HG03342 (cell line): ENCODE measurements at regions not wholly inside any gene's neighbourhood (a gene's known extent, or its start where the extent isn't known, plus 50 kb on each side); places are given as distances from the start of the nearest gene placed in this dataset.
"Not testable (repeated sequence)": the region's sequence is repeated elsewhere in the genome, so short reads cannot be mapped to it uniquely, and the experiment has no call there.

Source experiments
- ATAC-seq: cut with Tn5 transposase; IDR thresholded peaks from one replicate; pipeline ENCODE4 v1.9.1; 2021; ENCODE audit warnings: mild to moderate bottlenecking, moderate library complexity; ENCODE audit not compliant: unreplicated experiment

- ATAC-seq: no peak
These were observed 241.6 kb downstream of the CALCRL start for GRCh38 chr2:187206471-187206870.

DNA sequence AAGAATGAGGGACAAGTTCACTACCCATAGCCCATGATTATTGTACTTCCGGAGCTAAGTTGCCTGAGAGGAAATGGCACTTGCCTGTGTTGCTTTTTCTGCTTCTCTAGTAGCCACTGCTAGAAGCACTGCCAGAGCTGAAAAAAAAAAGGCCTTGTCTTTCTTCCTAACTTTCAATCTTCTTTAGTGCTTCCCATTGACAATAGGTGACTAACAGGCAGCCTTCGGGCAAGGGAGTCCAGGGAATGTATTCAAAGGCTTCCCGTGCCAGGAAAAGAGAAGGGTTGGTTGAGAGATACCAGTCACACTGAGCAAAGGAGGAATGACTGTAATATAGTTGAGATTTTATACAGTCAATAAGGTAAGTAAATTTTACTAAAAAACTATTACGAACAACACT lies 242.0 kb downstream of the CALCRL start:
- ATAC-seq: no peak

DNA sequence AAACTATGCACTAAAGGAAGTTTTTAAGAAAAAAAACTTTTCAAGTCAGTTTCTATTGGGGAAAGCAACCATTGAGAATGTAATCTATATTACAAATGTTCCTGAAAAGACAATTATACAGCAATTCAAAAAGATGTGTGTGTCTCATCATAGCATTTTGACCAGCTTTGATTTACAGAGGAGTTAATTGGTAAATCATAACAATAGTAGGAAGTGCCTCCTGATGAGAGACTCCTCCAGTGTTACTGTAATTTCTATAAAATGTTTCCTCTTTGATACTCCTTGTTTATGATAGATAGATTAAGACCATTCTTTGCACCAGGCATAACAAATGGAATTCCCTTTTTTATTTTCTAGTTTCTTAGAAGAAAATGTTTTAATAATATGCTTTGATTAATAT lies 249.9 kb downstream of the CALCRL start:
- no peak for ATAC-seq

DNA sequence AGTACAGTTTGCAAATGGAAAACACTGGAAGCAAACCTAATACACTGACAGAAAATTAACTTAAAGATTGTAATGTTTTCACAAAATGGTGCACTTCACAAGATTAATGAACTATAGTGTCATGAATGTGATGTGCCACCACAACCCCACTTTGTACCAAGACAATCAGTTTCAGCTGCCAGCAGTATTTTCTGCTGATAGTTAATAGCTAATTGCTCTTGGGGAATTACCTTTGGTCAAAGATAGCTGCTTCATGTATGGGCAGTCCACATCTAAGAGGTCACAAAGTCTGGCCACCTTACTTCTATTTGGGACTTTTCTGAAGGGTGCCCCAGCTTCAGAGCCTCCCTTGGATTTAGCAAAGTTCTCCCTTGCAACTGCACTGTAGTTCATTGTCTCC lies 254.0 kb downstream of the CALCRL start:
- no peak for ATAC-seq

DNA sequence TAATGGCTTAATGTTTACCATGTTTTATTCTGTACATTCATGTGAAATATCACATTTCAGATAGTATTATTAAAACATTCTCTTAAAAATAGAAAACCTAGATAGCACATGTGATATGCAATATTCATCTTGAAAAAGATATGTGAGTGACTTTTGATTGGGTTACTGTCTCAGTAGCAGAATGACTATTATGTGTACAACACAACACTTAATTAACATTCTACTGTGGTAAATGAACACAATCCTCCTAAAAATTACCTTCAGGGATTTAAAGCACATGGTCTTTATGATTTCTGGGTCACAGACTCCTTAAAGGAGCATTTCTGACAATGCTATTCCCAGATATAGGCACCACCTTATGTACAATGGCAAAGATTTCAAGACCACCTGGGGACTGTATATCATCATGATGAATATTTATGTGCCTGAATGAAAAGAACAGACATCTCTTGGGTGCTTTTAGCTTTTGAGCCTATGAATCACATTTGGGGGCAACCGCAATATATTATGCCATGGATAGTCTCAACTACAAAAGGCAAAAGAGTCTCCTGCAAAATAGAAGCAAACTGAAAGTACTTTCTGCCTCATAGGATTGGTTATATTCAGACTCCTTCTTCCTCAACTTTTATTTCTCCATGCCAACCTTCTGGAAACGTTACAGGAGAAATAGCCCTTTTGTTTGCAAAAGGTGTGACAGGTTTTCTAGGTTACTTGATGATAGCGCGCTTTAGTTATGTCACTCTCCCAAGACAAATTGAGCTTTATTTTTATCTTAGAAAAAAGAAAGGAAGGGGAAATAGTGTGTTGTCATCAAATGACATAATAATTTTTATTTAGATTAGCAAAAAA lies 259.0 kb downstream of the CALCRL start:
- no peak for ATAC-seq

- no peak for ATAC-seq
These were observed 260.5 kb downstream of the CALCRL start for GRCh38 chr2:187187519-187187918.

GRCh38 chr2:187180529-187180928 lies 267.5 kb downstream of the CALCRL start:
- ATAC-seq: no peak

DNA sequence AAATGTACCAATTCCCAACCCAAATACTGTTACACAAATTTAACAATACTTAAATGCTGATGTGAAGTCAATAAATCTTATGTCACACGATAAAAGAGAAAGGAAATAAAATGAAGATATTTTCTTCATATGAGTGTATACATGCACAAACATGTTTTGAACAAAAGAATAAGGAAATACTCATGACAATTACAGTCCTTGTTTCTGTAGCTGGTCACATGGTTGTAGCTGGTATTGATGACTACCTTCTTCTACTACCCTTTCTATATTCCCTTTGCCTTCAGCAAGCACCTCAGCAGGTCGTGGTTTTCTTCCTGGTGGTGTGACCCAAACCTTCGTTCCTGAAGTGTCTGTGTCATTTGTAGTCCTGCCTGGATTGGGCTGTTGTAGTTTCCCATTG lies 269.2 kb downstream of the CALCRL start:
- ATAC-seq: not testable (repeated sequence)

- ATAC-seq: no peak
These were observed 270.8 kb downstream of the CALCRL start for GRCh38 chr2:187177253-187177652.

DNA sequence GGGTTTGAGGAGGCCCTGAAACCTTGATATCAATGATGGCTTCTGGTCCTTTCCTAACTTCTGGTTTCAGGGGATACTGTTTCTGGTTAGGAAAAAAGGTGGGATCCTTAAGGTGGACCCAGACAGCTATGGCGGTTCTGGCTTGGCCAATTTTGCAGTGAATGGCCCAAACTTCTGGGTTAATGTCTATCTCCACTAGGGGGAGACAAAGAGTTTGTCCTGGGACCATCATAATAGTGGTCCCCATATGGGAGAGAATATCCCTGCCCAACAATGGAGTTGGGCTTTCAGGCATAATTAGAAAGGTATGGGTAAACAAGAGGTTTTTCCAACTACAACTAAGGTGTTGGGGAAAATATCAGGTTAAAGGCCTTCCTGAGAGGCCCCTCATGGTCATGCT lies 273.5 kb downstream of the CALCRL start:
- ATAC-seq: no peak

DNA sequence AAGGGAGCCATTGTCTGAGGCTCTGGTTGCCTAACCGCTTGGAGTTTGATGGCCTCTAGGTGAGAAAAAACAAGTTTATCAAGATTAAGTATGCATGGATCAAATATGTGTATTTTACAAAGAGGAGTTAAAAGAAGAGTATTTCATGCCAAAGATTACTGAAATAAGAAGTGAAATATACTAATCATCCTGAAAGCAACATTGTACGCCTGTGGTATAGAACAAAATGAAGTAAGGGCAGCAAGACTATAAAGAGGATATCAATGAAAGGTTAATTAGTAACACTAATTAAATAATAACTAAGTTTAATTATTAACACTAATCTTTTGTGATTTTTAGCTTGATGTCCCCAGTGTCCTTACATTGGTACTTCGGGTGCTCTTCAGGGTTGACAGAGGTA lies 276.7 kb downstream of the CALCRL start:
- ATAC-seq: no peak

- ATAC-seq: no peak
These were observed 278.2 kb downstream of the CALCRL start for GRCh38 chr2:187169864-187170263.

DNA sequence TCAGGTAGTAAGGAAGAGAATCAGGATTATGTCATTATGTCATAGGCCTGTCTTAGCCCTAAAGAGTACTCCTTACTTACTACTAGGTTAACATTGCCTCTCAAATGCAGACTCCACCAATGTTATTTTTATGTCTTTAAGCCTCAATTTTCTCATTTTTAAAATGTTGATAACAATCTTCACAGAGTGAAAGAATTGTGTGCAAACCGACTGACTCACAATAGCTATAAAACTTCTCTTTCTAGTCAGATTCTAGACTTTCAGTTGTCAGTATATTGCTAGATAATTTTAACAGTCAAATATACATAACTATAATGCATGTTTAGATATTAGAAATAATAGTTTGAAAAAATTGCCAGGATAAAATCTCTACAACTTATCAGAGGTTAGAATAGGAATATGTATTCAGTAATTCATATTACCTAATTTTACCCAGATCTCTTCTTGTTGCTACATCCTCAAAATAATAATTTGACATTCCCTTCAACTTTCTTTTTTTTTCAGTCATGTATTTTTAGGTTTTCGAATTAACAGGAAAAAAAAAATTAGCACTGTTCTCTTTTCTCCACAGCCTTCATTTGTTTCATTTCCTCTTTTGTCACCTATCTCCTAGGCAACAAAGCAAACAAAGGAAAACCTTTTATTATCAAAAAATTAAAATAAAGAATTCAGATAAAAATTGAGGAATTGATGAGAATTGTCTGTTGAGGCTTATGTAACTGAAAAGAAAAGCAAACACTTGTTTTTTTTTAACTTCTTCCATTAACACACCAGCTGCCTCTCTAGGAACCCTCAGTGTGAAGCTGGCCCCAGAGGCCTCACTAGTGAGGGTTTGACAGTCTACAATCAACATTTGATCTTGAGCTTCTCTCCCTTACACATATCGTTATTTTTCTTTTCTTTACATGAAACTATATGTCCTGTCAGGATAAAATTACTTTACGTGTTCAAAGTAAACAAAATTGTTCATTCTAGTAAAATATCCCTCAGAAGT lies 279.0 kb downstream of the CALCRL start:
- peak; percentile 78 for ATAC-seq

DNA sequence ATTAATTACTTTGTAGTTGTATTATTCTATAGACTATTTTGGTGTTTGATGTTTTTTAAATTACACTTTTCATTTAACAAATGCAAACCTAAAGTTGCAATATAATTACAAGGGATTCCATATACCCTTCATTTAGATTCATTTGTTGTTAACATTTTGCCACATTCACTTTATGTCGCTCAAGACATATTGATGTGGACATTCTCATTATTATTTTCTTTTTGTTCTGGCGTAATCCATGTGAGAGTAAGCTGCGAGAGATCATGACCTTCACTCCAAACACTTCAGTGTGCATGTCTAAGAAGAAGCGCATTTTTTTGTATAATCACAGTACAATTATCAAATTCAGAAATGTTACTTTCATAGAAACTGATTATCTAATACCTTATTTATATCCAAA lies 280.6 kb downstream of the CALCRL start:
- no peak for ATAC-seq

DNA sequence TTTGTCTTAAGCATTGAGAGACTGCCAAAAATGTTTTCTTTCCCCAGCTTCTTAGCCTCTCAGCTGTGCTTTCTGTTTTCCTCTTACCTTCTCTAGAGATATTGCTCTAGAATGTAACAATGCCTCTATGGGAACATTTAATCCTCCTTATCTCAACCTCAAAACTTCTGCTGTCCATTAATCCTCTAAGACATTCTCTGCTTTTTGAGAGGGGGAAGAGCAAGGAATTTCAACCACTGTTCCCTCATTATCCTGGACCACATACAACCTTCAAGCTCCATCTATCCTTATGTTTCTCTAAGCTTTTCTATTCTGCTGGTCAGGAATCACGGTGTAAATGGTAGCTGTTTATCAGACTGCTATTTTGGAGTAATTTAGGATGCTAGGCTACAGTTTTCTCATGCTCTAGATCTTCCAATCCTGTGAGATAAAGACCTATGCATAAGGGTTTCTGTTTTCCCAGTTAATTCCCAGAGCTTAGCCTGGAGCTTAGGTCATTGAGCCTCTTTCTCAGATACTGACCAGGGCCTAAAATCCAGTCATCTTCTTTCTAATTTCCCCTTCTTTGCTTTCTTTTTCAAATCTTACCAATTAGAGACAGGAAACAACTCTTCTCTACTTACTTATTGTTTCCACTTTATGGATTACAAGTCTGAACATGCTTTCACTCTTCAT lies 282.0 kb downstream of the CALCRL start:
- ATAC-seq: no peak

DNA sequence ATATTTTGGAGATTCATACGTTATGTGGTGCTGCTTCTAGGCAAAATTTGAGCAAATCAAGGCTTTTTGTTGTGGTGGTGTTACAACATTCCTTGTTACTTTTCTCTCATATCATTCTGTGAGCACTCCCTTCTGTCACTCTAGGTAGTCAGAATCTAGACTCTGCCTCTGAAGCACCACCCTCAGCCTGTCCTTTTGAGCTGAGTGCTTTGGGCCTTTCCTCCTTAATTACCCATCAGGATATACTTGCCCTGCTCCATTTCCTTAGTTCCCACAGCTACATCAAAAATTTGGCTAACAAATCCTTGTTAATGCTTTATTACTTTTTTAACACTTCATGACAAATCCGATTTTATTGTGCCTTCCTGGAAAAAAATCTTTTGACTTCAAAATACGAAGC lies 289.6 kb downstream of the CALCRL start:
- no peak for ATAC-seq

DNA sequence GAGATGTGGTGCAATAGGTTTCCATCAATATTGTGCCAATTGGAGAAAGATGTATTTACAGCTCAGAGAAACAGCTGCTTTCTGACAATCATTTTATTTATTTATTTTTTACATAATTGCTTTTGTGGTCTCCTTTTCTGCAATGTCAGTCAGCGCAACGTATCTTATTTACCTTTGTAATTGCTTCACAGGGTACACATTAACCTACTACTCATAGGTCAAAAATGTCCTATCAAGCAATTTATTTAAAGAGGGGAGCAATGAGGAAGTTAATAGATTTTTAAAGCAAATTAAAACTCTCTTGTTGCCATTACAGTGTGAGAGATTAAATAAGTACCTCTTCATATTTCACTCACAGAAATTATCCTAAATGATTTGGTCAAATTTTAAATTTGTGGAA lies 291.0 kb downstream of the CALCRL start:
- no peak for ATAC-seq

GRCh38 chr2:187155476-187155875 lies 292.6 kb downstream of the CALCRL start:
- ATAC-seq: no peak

GRCh38 chr2:187150670-187151069 lies 297.4 kb downstream of the CALCRL start:
- ATAC-seq: no peak

DNA sequence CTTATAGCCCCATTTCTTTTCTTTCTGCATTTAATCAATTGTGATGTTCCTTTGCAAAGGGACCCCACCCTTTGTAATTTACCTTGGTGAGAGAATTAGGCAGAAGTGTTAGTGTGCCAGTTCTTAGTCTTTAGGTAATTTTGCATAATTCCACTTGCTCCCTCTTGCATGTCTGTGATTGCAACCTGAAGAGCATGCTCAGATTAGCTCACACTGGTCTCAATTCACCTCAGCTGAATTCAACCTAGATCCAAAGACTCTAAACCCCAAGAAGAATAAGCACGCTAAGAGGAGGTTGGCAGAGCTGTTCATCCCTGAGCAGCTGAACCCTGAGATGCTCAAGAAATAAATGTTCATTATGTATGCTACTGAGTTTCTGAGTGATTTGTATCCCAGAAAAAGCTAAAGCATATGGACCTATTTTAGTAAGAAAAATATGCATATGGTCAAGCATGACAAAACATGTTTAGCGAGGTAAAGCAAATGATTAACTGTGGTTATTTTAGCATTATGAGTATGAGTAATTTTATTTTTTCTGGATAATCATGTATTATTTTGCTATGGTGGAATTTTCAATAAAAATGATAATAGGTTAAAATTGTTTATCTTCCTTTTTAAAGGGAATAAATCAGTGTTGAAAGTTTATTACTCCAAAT lies 299.2 kb upstream of the ZSWIM2 start:
- ATAC-seq: peak; percentile 60

GRCh38 chr2:187143537-187143936 lies 294.6 kb upstream of the ZSWIM2 start:
- ATAC-seq: no peak
